GM10266 (cell line): ENCODE measurements at regions not wholly inside any gene's neighbourhood (a gene's known extent, or its start where the extent isn't known, plus 50 kb on each side); places are given as distances from the start of the nearest gene placed in this dataset.

Source experiments
- DNase-seq: peaks from one replicate; pipeline ENCODE4 v3.0.0; 2012; ENCODE audit errors: extremely low spot score
- CTCF ChIP-seq: IDR thresholded peaks from 2 replicates; pipeline ENCODE4 v1.5.1; 2012; ENCODE audit warnings: mild to moderate bottlenecking, low read depth; ENCODE audit not compliant: control insufficient read depth, insufficient read depth; ENCODE audit errors: missing control alignments

- TF ChIP-seq CTCF = no peak
- DNase-seq = no peak
Measured at GRCh38 chr13:91189506-91189905, 158.0 kb upstream of the MIR17HG start.

- no peak for TF ChIP-seq CTCF
- no peak for DNase-seq
Measured at GRCh38 chr13:91193358-91193757, 154.1 kb upstream of the MIR17HG start.

- no peak for TF ChIP-seq CTCF
- no peak for DNase-seq
Measured at GRCh38 chr13:91195789-91196188, 151.7 kb upstream of the MIR17HG start.

- no peak for TF ChIP-seq CTCF
- no peak for DNase-seq
Measured at GRCh38 chr13:91196958-91197357, 150.5 kb upstream of the MIR17HG start.

- no peak for DNase-seq
- no peak for TF ChIP-seq CTCF
Measured at GRCh38 chr13:91199866-91200265, 147.6 kb upstream of the MIR17HG start.

GRCh38 chr13:91200486-91200885 is 147.0 kb upstream of the MIR17HG start:
- TF ChIP-seq CTCF = no peak
- DNase-seq = no peak

- no peak for DNase-seq
- no peak for TF ChIP-seq CTCF
Measured at GRCh38 chr13:91203430-91203829, 144.1 kb upstream of the MIR17HG start.

- no peak for DNase-seq
- no peak for TF ChIP-seq CTCF
Measured at GRCh38 chr13:91207261-91207660, 140.2 kb upstream of the MIR17HG start.
